ENCODE measurements at regions not wholly inside any gene's neighbourhood (a gene's known extent, or its start where the extent isn't known, plus 50 kb on each side); places are given as distances from the start of the nearest gene placed in this dataset.
"Not testable (repeated sequence)": the region's sequence is repeated elsewhere in the genome, so short reads cannot be mapped to it uniquely, and the experiment has no call there.

GRCh38 chr2:133867166-133867565, 298.9 kb upstream of the NCKAP5 start:
- peak; percentile 66 for DNase-seq
- Histone ChIP-seq H3K4me3 (ENCODE audit: low read length) (no peak overlapping the region), H3K4me1 (ENCODE audit: control insufficient read depth, insufficient read depth, low read length) (no peaks in the 10 kb centered on the region), H3K27me3 (ENCODE audit: control insufficient read depth, insufficient read depth, low read length) (no peaks in the 10 kb centered on the region), H3K9me3 (replicated peaks; ENCODE audit: control insufficient read depth, low read depth, low read length) (no peaks in the 10 kb centered on the region), H3K36me3 (ENCODE audit: control insufficient read depth, insufficient read depth, low read length) (no peaks in the 10 kb centered on the region), H3K27ac (ENCODE audit: low read length) (no peak overlapping the region)
- no CpG with 5 or more reads among the region's 2 CpGs for WGBS (ENCODE audit: insufficient coverage)

DNA sequence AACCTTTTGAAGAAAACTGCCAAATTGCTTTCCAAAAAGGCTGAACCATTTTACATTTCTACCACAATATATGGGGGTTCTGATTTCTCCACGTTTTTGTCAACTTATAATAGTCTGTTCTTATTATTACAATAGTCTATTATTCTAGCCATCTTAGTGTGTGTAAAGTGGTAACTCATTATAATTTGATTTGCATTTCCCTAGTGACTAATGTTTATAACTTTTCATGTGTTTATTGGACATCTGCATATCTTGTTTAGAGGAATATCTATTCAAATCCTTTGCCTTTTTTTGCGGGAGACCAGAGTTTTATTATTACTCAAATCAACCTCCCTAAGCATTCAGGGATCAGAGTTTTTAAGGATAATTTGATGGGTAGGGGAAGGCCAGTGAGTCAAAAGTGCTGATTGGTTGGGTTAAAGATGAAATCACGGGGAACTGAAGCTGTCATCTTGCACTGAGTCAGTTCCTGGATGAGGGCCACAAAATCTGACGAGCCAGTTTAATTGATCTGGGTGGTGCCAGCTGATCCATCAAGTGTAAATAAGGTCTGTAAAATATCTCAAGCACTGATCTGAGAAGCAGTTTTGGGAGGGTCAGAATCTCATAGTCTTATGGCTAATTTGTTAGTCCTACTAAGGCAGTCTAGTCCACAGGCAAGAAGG, 303.4 kb upstream of the NCKAP5 start:
- no peak for DNase-seq
- Histone ChIP-seq H3K27ac (ENCODE audit: low read length) (no peak overlapping the region), H3K27me3 (ENCODE audit: control insufficient read depth, insufficient read depth, low read length) (no peaks in the 10 kb centered on the region), H3K36me3 (ENCODE audit: control insufficient read depth, insufficient read depth, low read length) (no peaks in the 10 kb centered on the region), H3K4me1 (ENCODE audit: control insufficient read depth, insufficient read depth, low read length) (no peaks in the 10 kb centered on the region), H3K4me3 (ENCODE audit: low read length) (no peak overlapping the region), H3K9me3 (replicated peaks; ENCODE audit: control insufficient read depth, low read depth, low read length) (no peaks in the 10 kb centered on the region)
- 86% methylated on average over 2 of the region's 4 CpGs for WGBS (ENCODE audit: insufficient coverage)

DNA sequence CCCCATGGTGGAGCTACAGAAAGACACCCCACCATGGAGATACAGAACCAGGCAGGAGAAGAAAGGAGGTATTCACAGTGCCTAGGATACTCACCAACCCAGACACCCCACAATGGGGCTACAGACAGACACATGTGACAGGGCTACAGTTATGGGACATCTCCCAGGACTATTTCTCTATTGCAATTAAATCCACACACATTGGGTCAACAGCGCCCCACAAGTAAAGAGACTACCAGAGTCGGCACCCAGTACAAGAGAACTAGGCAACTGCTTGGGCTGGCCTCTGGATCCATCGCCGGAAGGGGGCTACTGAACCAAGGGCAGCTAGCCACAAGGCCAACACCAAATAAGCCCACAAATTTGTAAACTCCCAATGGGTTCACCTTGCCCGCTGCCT, 310.1 kb upstream of the NCKAP5 start:
- Histone ChIP-seq H3K27ac (ENCODE audit: low read length) (no peak overlapping the region), H3K4me1 (ENCODE audit: control insufficient read depth, insufficient read depth, low read length) (no peaks in the 10 kb centered on the region), H3K27me3 (ENCODE audit: control insufficient read depth, insufficient read depth, low read length) (peaks cover 2% of the 10 kb centered on the region), H3K36me3 (ENCODE audit: control insufficient read depth, insufficient read depth, low read length) (no peaks in the 10 kb centered on the region), H3K9me3 (replicated peaks; ENCODE audit: control insufficient read depth, low read depth, low read length) (no peaks in the 10 kb centered on the region), H3K4me3 (ENCODE audit: low read length) (no peak overlapping the region)
- WGBS (ENCODE audit: insufficient coverage), result no CpG with 5 or more reads among the region's 5 CpGs
- no peak for DNase-seq

- WGBS (ENCODE audit: insufficient coverage), result no CpG with 5 or more reads among the region's 1 CpG
- Histone ChIP-seq H3K4me3 (ENCODE audit: low read length) (no peak overlapping the region), H3K9me3 (replicated peaks; ENCODE audit: control insufficient read depth, low read depth, low read length) (no peaks in the 10 kb centered on the region), H3K4me1 (ENCODE audit: control insufficient read depth, insufficient read depth, low read length) (no peaks in the 10 kb centered on the region), H3K27me3 (ENCODE audit: control insufficient read depth, insufficient read depth, low read length) (peaks cover 2% of the 10 kb centered on the region), H3K27ac (ENCODE audit: low read length) (no peak overlapping the region), H3K36me3 (ENCODE audit: control insufficient read depth, insufficient read depth, low read length) (no peaks in the 10 kb centered on the region)
- no peak for DNase-seq
Measured at GRCh38 chr2:133879703-133880102, 311.4 kb upstream of the NCKAP5 start.

GRCh38 chr2:133882159-133882558, 313.9 kb upstream of the NCKAP5 start:
- not testable (repeated sequence) for DNase-seq; H3K9me3 ChIP-seq (replicated peaks; ENCODE audit: control insufficient read depth, low read depth, low read length); H3K4me3 ChIP-seq (ENCODE audit: low read length); H3K27ac ChIP-seq (ENCODE audit: low read length); H3K4me1 ChIP-seq (ENCODE audit: control insufficient read depth, insufficient read depth, low read length); H3K27me3 ChIP-seq (ENCODE audit: control insufficient read depth, insufficient read depth, low read length); H3K36me3 ChIP-seq (ENCODE audit: control insufficient read depth, insufficient read depth, low read length)
- no CpG with 5 or more reads among the region's 4 CpGs for WGBS (ENCODE audit: insufficient coverage)

DNA sequence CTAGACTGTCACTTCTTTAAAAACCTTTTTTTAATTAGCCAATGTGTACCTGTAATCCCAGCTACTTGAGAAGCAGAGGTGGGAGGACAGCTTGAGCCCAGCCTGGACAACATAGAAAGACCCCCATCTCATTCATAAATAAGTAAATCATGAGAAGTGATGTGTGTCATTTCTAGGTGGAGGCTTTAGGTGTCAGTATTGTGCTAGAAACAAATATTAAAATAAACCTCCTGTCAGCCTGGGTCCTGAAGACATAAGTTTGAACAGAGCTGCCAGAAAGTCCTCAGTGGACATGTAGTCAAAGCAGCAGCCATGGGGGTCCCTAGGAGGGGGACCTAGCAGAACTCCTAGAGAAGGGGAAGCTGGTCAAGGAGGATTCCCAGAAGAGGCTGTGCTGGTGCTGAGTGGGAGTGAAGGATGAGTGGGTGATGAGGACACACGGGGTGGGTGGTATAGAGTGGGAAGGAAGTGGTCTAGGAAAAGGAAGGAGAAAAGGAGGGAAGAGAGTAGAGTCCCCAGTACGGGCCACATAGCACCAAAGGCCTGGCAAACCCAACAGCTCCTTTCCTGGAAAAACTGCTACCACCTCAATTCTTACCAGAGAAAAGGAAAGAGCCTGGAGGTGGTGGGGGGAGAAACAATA, 316.6 kb upstream of the NCKAP5 start:
- H3K4me3 ChIP-seq (ENCODE audit: low read length), result no peak overlapping the region
- no peaks in the 10 kb centered on the region for H3K36me3 ChIP-seq (ENCODE audit: control insufficient read depth, insufficient read depth, low read length)
- DNase-seq, result peak; percentile 38
- WGBS (ENCODE audit: insufficient coverage), result no CpG with 5 or more reads among the region's 2 CpGs
- no peak overlapping the region for H3K27ac ChIP-seq (ENCODE audit: low read length)
- no peaks in the 10 kb centered on the region for H3K9me3 ChIP-seq (replicated peaks; ENCODE audit: control insufficient read depth, low read depth, low read length)
- H3K27me3 ChIP-seq (ENCODE audit: control insufficient read depth, insufficient read depth, low read length), result peaks cover 5% of the 10 kb centered on the region
- peaks cover 12% of the 10 kb centered on the region for H3K4me1 ChIP-seq (ENCODE audit: control insufficient read depth, insufficient read depth, low read length)

DNA sequence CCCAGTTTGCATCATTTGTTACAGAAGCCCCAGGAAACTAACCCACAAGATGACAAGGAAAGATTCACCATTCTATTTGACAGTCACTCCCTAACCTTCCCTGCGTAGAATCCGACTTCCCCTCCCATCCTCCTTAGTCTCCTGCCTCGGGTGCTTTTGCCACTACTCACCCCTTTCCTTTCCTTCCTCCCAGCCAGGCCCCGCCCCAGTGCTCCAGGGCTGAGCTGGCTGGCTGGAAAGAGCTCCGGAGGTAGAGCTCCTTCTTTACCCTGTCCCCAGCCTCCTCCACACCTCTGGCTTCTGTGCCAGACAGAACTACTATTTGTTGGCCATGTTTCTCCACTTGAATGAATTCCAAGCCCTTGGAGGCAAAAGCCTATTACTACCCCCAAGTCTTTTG, 317.6 kb upstream of the NCKAP5 start:
- Histone ChIP-seq H3K36me3 (ENCODE audit: control insufficient read depth, insufficient read depth, low read length) (no peaks in the 10 kb centered on the region), H3K27me3 (ENCODE audit: control insufficient read depth, insufficient read depth, low read length) (peaks cover 8% of the 10 kb centered on the region), H3K27ac (ENCODE audit: low read length) (no peak overlapping the region), H3K9me3 (replicated peaks; ENCODE audit: control insufficient read depth, low read depth, low read length) (no peaks in the 10 kb centered on the region), H3K4me1 (ENCODE audit: control insufficient read depth, insufficient read depth, low read length) (peaks cover 12% of the 10 kb centered on the region), H3K4me3 (ENCODE audit: low read length) (no peak overlapping the region)
- DNase-seq, result no peak
- WGBS (ENCODE audit: insufficient coverage), result 62% methylated on average over 4 of the region's 5 CpGs

GRCh38 chr2:133886735-133887675, 318.7 kb upstream of the NCKAP5 start:
- no peaks in the 10 kb centered on the region for H3K36me3 ChIP-seq (ENCODE audit: control insufficient read depth, insufficient read depth, low read length)
- 19% methylated on average over 14 of the region's 19 CpGs for WGBS (ENCODE audit: insufficient coverage)

GRCh38 chr2:133887676-133888040, 319.4 kb upstream of the NCKAP5 start:
- H3K4me1 ChIP-seq (ENCODE audit: control insufficient read depth, insufficient read depth, low read length), result peaks cover 12% of the 10 kb centered on the region
- DNase-seq, result peak; percentile 13
- WGBS (ENCODE audit: insufficient coverage), result 80% methylated on average over 1 of the region's 4 CpGs
- H3K27me3 ChIP-seq (ENCODE audit: control insufficient read depth, insufficient read depth, low read length), result peaks cover 7% of the 10 kb centered on the region
- H3K9me3 ChIP-seq (replicated peaks; ENCODE audit: control insufficient read depth, low read depth, low read length), result no peaks in the 10 kb centered on the region
- no peak overlapping the region for H3K4me3 ChIP-seq (ENCODE audit: low read length)
- H3K27ac ChIP-seq (ENCODE audit: low read length), result no peak overlapping the region
- H3K36me3 ChIP-seq (ENCODE audit: control insufficient read depth, insufficient read depth, low read length), result no peaks in the 10 kb centered on the region

More at GRCh38 chr2:133886735-133887675, 318.7 kb upstream of the NCKAP5 start:
- Histone ChIP-seq H3K27ac (ENCODE audit: low read length) (no peak overlapping the region), H3K4me1 (ENCODE audit: control insufficient read depth, insufficient read depth, low read length) (peaks cover 12% of the 10 kb centered on the region), H3K4me3 (ENCODE audit: low read length) (no peak overlapping the region), H3K9me3 (replicated peaks; ENCODE audit: control insufficient read depth, low read depth, low read length) (no peaks in the 10 kb centered on the region), H3K27me3 (ENCODE audit: control insufficient read depth, insufficient read depth, low read length) (peaks cover 8% of the 10 kb centered on the region)
- DNase-seq, result peak; percentile 91

GRCh38 chr2:133888107-133888506, 319.8 kb upstream of the NCKAP5 start:
- no peak overlapping the region for H3K27ac ChIP-seq (ENCODE audit: low read length)
- no peaks in the 10 kb centered on the region for H3K36me3 ChIP-seq (ENCODE audit: control insufficient read depth, insufficient read depth, low read length)
- DNase-seq, result no peak
- H3K4me1 ChIP-seq (ENCODE audit: control insufficient read depth, insufficient read depth, low read length), result peaks cover 12% of the 10 kb centered on the region
- peaks cover 6% of the 10 kb centered on the region for H3K27me3 ChIP-seq (ENCODE audit: control insufficient read depth, insufficient read depth, low read length)
- WGBS (ENCODE audit: insufficient coverage), result 100% methylated on average over 4 of the region's 8 CpGs
- no peak overlapping the region for H3K4me3 ChIP-seq (ENCODE audit: low read length)
- no peaks in the 10 kb centered on the region for H3K9me3 ChIP-seq (replicated peaks; ENCODE audit: control insufficient read depth, low read depth, low read length)

All from muscle of leg (tissue), 3 donors.